Activated naive CD4-positive, alpha-beta T cell treated with anti-CD3 and anti-CD28 coated beads, Interleukin-2, amount 50 U/mL, for 72 hours (primary cell): ENCODE measurements at regions not wholly inside any gene's neighbourhood (a gene's known extent, or its start where the extent isn't known, plus 50 kb on each side); places are given as distances from the start of the nearest gene placed in this dataset.
A peak's percentile ranks its signal among the peaks of the same experiment; 100 is the strongest.
"Not testable (repeated sequence)": the region's sequence is repeated elsewhere in the genome, so short reads cannot be mapped to it uniquely, and the experiment has no call there.

Experiments
- ATAC-seq, 2 donors: fragments of 150-1000 bp; cut with Tn5 transposase; 2 replicates each; pipeline ENCODE4 v1.10.0; 2021; ENCODE audit warnings: mild to moderate bottlenecking in 2 of 2, moderate library complexity in 2 of 2
- DNase-seq, 2 donors: peaks; one replicate each; pipeline ENCODE4 v3.0.0; 2021 to 2022; ENCODE audit warnings: low spot score in 2 of 2
- H3K27ac Mint-ChIP-seq, 2 donors: one replicate each; pipeline ENCODE4 v1.8.0; 2022; ENCODE audit warnings: mild to moderate bottlenecking in 2 of 2, mixed read lengths in 2 of 2
- H3K36me3 Mint-ChIP-seq, 2 donors: one replicate each; pipeline ENCODE4 v1.8.0; 2022; ENCODE audit warnings: mixed read lengths in 2 of 2
- H3K9me3 Mint-ChIP-seq, 2 donors: one replicate each; pipeline ENCODE4 v1.8.0; 2022; ENCODE audit warnings: mixed read lengths in 2 of 2

GRCh38 chr11:109940816-109941215 is 152.4 kb upstream of the ZC3H12C start:
- ATAC-seq (no peak), DNase-seq (no peak)
- Mint-ChIP-seq H3K36me3 (no peaks in the 10 kb centered on the region), H3K27ac (no peak overlapping the region), H3K9me3 (no peaks in the 10 kb centered on the region)

GRCh38 chr11:109945626-109946321 is 147.4 kb upstream of the ZC3H12C start:
- Mint-ChIP-seq H3K27ac (peak overlapping the region in 1 of 2 donors; percentile 50), H3K36me3 (no peaks in the 10 kb centered on the region), H3K9me3 (no peaks in the 10 kb centered on the region)
- no peak for DNase-seq
- peak; percentile 33 to 40 for ATAC-seq

- H3K36me3 Mint-ChIP-seq: no peaks in the 10 kb centered on the region
- H3K27ac Mint-ChIP-seq: peak overlapping the region in 1 of 2 donors; percentile 50
- peak; percentile 93 to 94 for ATAC-seq
- H3K9me3 Mint-ChIP-seq: no peaks in the 10 kb centered on the region
- peak in 1 of 2 donors; percentile 57 for DNase-seq
Measured at GRCh38 chr11:109946322-109946846, 146.8 kb upstream of the ZC3H12C start.

GRCh38 chr11:109954534-109954933 is 138.7 kb upstream of the ZC3H12C start:
- Mint-ChIP-seq H3K9me3 (no peaks in the 10 kb centered on the region), H3K27ac (no peak overlapping the region), H3K36me3 (no peaks in the 10 kb centered on the region)
- DNase-seq (no peak), ATAC-seq (no peak)

GRCh38 chr11:109956124-109956793 is 136.9 kb upstream of the ZC3H12C start:
- DNase-seq: no peak
- no peak for ATAC-seq
- Mint-ChIP-seq H3K9me3 (no peaks in the 10 kb centered on the region), H3K27ac (no peak overlapping the region), H3K36me3 (no peaks in the 10 kb centered on the region)

- Mint-ChIP-seq H3K9me3 (no peaks in the 10 kb centered on the region), H3K27ac (no peak overlapping the region), H3K36me3 (no peaks in the 10 kb centered on the region)
- ATAC-seq: no peak
- DNase-seq: no peak
Measured at GRCh38 chr11:109957000-109957399, 136.2 kb upstream of the ZC3H12C start.

- Mint-ChIP-seq H3K9me3 (no peaks in the 10 kb centered on the region), H3K27ac (no peak overlapping the region), H3K36me3 (no peaks in the 10 kb centered on the region)
- DNase-seq: no peak
- ATAC-seq: no peak
Measured at GRCh38 chr11:109957601-109958000, 135.6 kb upstream of the ZC3H12C start.

- Mint-ChIP-seq H3K36me3 (no peaks in the 10 kb centered on the region), H3K27ac (no peak overlapping the region), H3K9me3 (no peaks in the 10 kb centered on the region)
- ATAC-seq (no peak), DNase-seq (no peak)
Measured at GRCh38 chr11:109958131-109958820, 134.9 kb upstream of the ZC3H12C start.

GRCh38 chr11:109958821-109959166 is 134.4 kb upstream of the ZC3H12C start:
- Mint-ChIP-seq H3K9me3 (no peaks in the 10 kb centered on the region), H3K36me3 (no peaks in the 10 kb centered on the region), H3K27ac (no peak overlapping the region)
- ATAC-seq (no peak), DNase-seq (no peak)

GRCh38 chr11:109960831-109961230 is 132.4 kb upstream of the ZC3H12C start:
- no peak overlapping the region for H3K27ac Mint-ChIP-seq
- DNase-seq (no peak), ATAC-seq (no peak)
- no peaks in the 10 kb centered on the region for H3K36me3 Mint-ChIP-seq
- H3K9me3 Mint-ChIP-seq: no peaks in the 10 kb centered on the region

- Mint-ChIP-seq H3K27ac (no peak overlapping the region), H3K9me3 (no peaks in the 10 kb centered on the region), H3K36me3 (no peaks in the 10 kb centered on the region)
- ATAC-seq (no peak), DNase-seq (no peak)
Measured at GRCh38 chr11:109961261-109961660, 131.9 kb upstream of the ZC3H12C start.

- Mint-ChIP-seq H3K36me3 (no peaks in the 10 kb centered on the region), H3K9me3 (peaks cover 0 to 3% of the 10 kb centered on the region in 2 donors), H3K27ac (no peak overlapping the region)
- DNase-seq (no peak), ATAC-seq (no peak)
Measured at GRCh38 chr11:109963101-109963500, 130.1 kb upstream of the ZC3H12C start.

- ATAC-seq: no peak
- Mint-ChIP-seq H3K27ac (no peak overlapping the region), H3K9me3 (peaks cover 0 to 3% of the 10 kb centered on the region in 2 donors), H3K36me3 (no peaks in the 10 kb centered on the region)
- no peak for DNase-seq
Measured at GRCh38 chr11:109964487-109964886, 128.7 kb upstream of the ZC3H12C start.

- H3K27ac Mint-ChIP-seq, ATAC-seq, H3K9me3 Mint-ChIP-seq, DNase-seq, H3K36me3 Mint-ChIP-seq: not testable (repeated sequence)
Measured at GRCh38 chr11:109965445-109965844, 127.7 kb upstream of the ZC3H12C start.

GRCh38 chr11:109965926-109966325 is 127.3 kb upstream of the ZC3H12C start:
- H3K27ac Mint-ChIP-seq, ATAC-seq, H3K36me3 Mint-ChIP-seq, H3K9me3 Mint-ChIP-seq, DNase-seq: not testable (repeated sequence)

- H3K27ac Mint-ChIP-seq, H3K9me3 Mint-ChIP-seq, H3K36me3 Mint-ChIP-seq, DNase-seq, ATAC-seq: not testable (repeated sequence)
Measured at GRCh38 chr11:109967136-109967535, 126.1 kb upstream of the ZC3H12C start.

- ATAC-seq (no peak), DNase-seq (no peak)
- Mint-ChIP-seq H3K27ac (no peak overlapping the region), H3K9me3 (peaks cover 0 to 3% of the 10 kb centered on the region in 2 donors), H3K36me3 (no peaks in the 10 kb centered on the region)
Measured at GRCh38 chr11:109968299-109968698, 124.9 kb upstream of the ZC3H12C start.
